HL-60 (cell line): ENCODE measurements at regions not wholly inside any gene's neighbourhood (a gene's known extent, or its start where the extent isn't known, plus 50 kb on each side); places are given as distances from the start of the nearest gene placed in this dataset.

Experiments used
- DNase-seq, 2 experiments: peaks; one replicate each; pipeline ENCODE4 v3.0.0-alpha.2; 2010 to 2020; ENCODE audit warnings: low read depth in 1 of 2, low spot score in 1 of 2
- H3K27ac ChIP-seq: fragments of 250-450 bp; sonication (Bioruptor Pico); replicated peaks from 2 replicates; pipeline ENCODE4 v1.5.1; 2020; ENCODE audit warnings: mild to moderate bottlenecking, moderate library complexity
- H3K27me3 ChIP-seq: fragments of 250-450 bp; sonication (Bioruptor Pico); 2 replicates; pipeline ENCODE4 v1.5.1; 2021; ENCODE audit warnings: mild to moderate bottlenecking, moderate library complexity; ENCODE audit not compliant: insufficient read depth, poor library complexity, severe bottlenecking
- H3K4me3 ChIP-seq: replicated peaks from 2 replicates; pipeline ENCODE4 v1.5.1; 2011; ENCODE audit warnings: mild to moderate bottlenecking, control low read depth, low read length; ENCODE audit not compliant: insufficient read depth
- GABPA ChIP-seq: IDR thresholded peaks from 2 replicates; pipeline ENCODE4 v1.6.1; 2012; ENCODE audit warnings: low read depth
- POLR2AphosphoS5 ChIP-seq: IDR thresholded peaks from 2 replicates; pipeline ENCODE4 v1.6.1; 2012; ENCODE audit warnings: low read depth
- REST ChIP-seq: IDR thresholded peaks from 2 replicates; pipeline ENCODE4 v1.6.1; 2012; ENCODE audit warnings: low read depth; ENCODE audit not compliant: insufficient replicate concordance
- SPI1 ChIP-seq: IDR thresholded peaks from 2 replicates; pipeline ENCODE4 v1.6.1; 2012; ENCODE audit warnings: low read depth, mild to moderate bottlenecking, borderline replicate concordance
- TF ChIP-seq, protein P1 (sequence below): IDR thresholded peaks from one replicate; pipeline ENCODE4 v1.5.1; 2011; ENCODE audit warnings: low read length, control low read depth, inconsistent platforms; ENCODE audit not compliant: insufficient read depth

DNA sequence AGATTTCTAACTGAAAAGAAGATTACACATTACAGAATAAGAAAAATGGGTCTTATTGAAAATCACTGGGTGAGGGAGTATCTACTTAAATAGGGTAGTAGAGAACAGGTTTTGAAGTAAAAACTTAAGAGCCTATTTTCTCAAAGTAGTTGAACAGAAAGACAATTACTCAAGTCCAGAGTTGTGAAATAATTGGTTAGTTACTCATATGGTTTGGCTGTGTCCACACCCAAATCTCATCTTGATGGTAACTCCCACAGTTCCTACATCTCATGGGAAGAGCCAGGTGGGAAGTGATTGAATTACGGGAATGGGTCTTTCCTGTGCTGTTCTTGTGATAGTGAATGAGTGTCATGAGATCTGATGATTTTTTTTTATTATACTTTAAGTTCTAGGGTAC lies 1035.3 kb upstream of the GJE1 start:
- H3K4me3 ChIP-seq, result no peak overlapping the region
- TF ChIP-seq, protein P1, sequence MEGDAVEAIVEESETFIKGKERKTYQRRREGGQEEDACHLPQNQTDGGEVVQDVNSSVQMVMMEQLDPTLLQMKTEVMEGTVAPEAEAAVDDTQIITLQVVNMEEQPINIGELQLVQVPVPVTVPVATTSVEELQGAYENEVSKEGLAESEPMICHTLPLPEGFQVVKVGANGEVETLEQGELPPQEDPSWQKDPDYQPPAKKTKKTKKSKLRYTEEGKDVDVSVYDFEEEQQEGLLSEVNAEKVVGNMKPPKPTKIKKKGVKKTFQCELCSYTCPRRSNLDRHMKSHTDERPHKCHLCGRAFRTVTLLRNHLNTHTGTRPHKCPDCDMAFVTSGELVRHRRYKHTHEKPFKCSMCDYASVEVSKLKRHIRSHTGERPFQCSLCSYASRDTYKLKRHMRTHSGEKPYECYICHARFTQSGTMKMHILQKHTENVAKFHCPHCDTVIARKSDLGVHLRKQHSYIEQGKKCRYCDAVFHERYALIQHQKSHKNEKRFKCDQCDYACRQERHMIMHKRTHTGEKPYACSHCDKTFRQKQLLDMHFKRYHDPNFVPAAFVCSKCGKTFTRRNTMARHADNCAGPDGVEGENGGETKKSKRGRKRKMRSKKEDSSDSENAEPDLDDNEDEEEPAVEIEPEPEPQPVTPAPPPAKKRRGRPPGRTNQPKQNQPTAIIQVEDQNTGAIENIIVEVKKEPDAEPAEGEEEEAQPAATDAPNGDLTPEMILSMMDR, result no peak
- no peak for TF ChIP-seq SPI1
- no peak for TF ChIP-seq POLR2AphosphoS5
- no peak for TF ChIP-seq REST
- no peak for TF ChIP-seq GABPA
- H3K27ac ChIP-seq, result no peak overlapping the region
- DNase-seq, result no peak
- no peaks in the 10 kb centered on the region for H3K27me3 ChIP-seq

DNA sequence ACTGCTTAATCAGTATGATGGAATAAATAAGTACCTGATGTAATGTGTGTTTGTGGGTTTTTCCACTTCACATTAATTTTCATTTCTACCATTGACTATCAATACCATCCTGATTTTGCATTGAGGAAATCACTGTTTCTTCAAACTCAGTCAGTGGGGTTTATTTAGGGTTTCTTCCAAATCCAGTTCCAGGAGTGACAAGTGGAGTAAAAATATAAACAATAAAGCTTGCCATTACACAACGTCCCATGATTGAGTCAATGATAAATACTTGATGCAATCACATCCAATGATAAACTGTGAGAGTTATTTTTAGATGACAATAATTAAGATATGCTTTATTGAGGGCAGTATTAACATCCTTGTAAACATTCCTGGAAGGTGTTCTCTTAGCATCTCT lies 1037.4 kb upstream of the GJE1 start:
- DNase-seq, result no peak
- TF ChIP-seq POLR2AphosphoS5 (no peak), GABPA (no peak), REST (no peak), SPI1 (no peak)
- TF ChIP-seq, protein P1, result no peak
- Histone ChIP-seq H3K27ac (no peak overlapping the region), H3K27me3 (no peaks in the 10 kb centered on the region), H3K4me3 (no peak overlapping the region)

GRCh38 chr6:141088171-141088570 lies 1044.6 kb upstream of the GJE1 start:
- no peak overlapping the region for H3K4me3 ChIP-seq
- no peak overlapping the region for H3K27ac ChIP-seq
- no peak for DNase-seq
- no peaks in the 10 kb centered on the region for H3K27me3 ChIP-seq
- TF ChIP-seq, protein P1, result no peak
- TF ChIP-seq POLR2AphosphoS5 (no peak), REST (no peak), SPI1 (no peak), GABPA (no peak)
